ENCODE measurements at regions not wholly inside any gene's neighbourhood (a gene's known extent, or its start where the extent isn't known, plus 50 kb on each side); places are given as distances from the start of the nearest gene placed in this dataset.

GRCh38 chr17:54096216-54096615 is 273.5 kb downstream of the KIF2B start:
- no peaks in the 10 kb centered on the region for H3K36me3 ChIP-seq (replicated peaks in 1 of 2; ENCODE audit: control extremely low read depth in 1 of 2, control insufficient read depth in 1 of 2, extremely low read depth in 1 of 2, insufficient read depth in 2 of 2, low read length in 1 of 2)
- no peak overlapping the region for H2AFZ ChIP-seq (ENCODE audit: insufficient read depth, low read depth, low read length, poor library complexity, severe bottlenecking)
- no peaks in the 10 kb centered on the region for H3K27me3 ChIP-seq (replicated peaks in 1 of 4; ENCODE audit: control extremely low read depth in 1 of 4, control insufficient read depth in 3 of 4, insufficient read depth in 4 of 4, low read length in 3 of 4)
- ATAC-seq (ENCODE audit: low read depth) (no peak), DNase-seq (no peak)
- no peak for TF ChIP-seq EZH2 (IDR thresholded peaks at IDR 0.05; ENCODE audit: borderline replicate concordance, insufficient read depth, low read depth, low read length, poor library complexity, severe bottlenecking)
- TF ChIP-seq, protein P1, sequence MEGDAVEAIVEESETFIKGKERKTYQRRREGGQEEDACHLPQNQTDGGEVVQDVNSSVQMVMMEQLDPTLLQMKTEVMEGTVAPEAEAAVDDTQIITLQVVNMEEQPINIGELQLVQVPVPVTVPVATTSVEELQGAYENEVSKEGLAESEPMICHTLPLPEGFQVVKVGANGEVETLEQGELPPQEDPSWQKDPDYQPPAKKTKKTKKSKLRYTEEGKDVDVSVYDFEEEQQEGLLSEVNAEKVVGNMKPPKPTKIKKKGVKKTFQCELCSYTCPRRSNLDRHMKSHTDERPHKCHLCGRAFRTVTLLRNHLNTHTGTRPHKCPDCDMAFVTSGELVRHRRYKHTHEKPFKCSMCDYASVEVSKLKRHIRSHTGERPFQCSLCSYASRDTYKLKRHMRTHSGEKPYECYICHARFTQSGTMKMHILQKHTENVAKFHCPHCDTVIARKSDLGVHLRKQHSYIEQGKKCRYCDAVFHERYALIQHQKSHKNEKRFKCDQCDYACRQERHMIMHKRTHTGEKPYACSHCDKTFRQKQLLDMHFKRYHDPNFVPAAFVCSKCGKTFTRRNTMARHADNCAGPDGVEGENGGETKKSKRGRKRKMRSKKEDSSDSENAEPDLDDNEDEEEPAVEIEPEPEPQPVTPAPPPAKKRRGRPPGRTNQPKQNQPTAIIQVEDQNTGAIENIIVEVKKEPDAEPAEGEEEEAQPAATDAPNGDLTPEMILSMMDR (IDR thresholded peaks at IDR 0.05): no peak
- intact Hi-C loops (cut with micrococcal nuclease): no loop called here
- H3K4me3 ChIP-seq (ENCODE audit: control extremely low read depth in 1 of 5, extremely low read depth in 1 of 5, insufficient read depth in 1 of 5, low read depth in 2 of 5, low read length in 4 of 5): no peak overlapping the region
- H3K9ac ChIP-seq (ENCODE audit: low read length): no peak overlapping the region
- no peaks in the 10 kb centered on the region for H3K4me1 ChIP-seq (ENCODE audit: control insufficient read depth in 2 of 2, insufficient read depth in 2 of 2, low read length in 2 of 2)
- peaks cover 0 to 4% (median 0%) of the 10 kb centered on the region in 3 donors for H3K9me3 ChIP-seq (ENCODE audit: control extremely low read depth in 1 of 3, control insufficient read depth in 2 of 3, insufficient read depth in 1 of 3, low read length in 2 of 3)
- Mint-ChIP-seq H3K9me3 (ENCODE audit: insufficient read depth) (no peaks in the 10 kb centered on the region), H3K4me1 (no peaks in the 10 kb centered on the region), H3K27me3 (no peaks in the 10 kb centered on the region), H3K27ac (no peak overlapping the region), H3K4me3 (no peak overlapping the region)
- no peaks in the 10 kb centered on the region for H4K20me1 ChIP-seq (ENCODE audit: control insufficient read depth, insufficient read depth, low read length, poor library complexity, severe bottlenecking)
- no peak overlapping the region for H3K4me2 ChIP-seq (replicated peaks; ENCODE audit: low read depth, low read length, poor library complexity, severe bottlenecking)
- ChIA-PET CTCF (no interaction called here), POLR2A (no interaction called here)
- H3K79me2 ChIP-seq (ENCODE audit: control insufficient read depth, insufficient read depth, low read length): no peaks in the 10 kb centered on the region
- no peak overlapping the region for H3K27ac ChIP-seq (ENCODE audit: low read length in 2 of 2)

DNA sequence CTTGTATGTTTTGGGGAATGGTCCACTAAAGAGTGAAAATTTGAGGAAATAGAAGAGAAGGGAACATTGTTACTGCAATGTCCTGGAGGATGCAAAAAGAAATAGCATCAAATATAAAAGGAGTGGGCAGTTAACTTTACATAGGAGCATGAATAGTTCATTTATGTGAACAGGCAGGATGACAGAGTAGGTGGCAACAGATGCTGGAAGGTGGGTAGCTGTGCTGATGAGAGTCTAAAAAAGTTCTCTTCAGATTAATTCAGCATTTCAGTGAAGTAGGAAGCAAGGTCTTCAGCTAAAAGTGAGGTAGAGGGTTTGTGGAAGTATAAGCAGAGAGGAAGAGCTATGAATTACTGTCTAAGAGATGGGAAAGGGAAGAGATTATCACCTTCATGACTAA is 276.5 kb downstream of the KIF2B start:
- CTCF ChIA-PET: no interaction called here
- intact Hi-C loops (cut with micrococcal nuclease): no loop called here

More for the DNA sequence above, 276.5 kb downstream of the KIF2B start:
- no peaks in the 10 kb centered on the region for H3K4me1 ChIP-seq (ENCODE audit: control insufficient read depth in 2 of 2, insufficient read depth in 2 of 2, low read length in 2 of 2)
- no peak overlapping the region for H3K9ac ChIP-seq (ENCODE audit: low read length)
- H3K27ac ChIP-seq (ENCODE audit: low read length in 2 of 2): no peak overlapping the region
- no peak overlapping the region for H3K4me2 ChIP-seq (replicated peaks; ENCODE audit: low read depth, low read length, poor library complexity, severe bottlenecking)
- Mint-ChIP-seq H3K27me3 (no peaks in the 10 kb centered on the region), H3K4me3 (no peak overlapping the region), H3K4me1 (no peaks in the 10 kb centered on the region), H3K9me3 (ENCODE audit: insufficient read depth) (peaks cover 3% of the 10 kb centered on the region), H3K27ac (no peak overlapping the region)
- no peaks in the 10 kb centered on the region for H3K36me3 ChIP-seq (replicated peaks in 1 of 2; ENCODE audit: control extremely low read depth in 1 of 2, control insufficient read depth in 1 of 2, extremely low read depth in 1 of 2, insufficient read depth in 2 of 2, low read length in 1 of 2)
- no peaks in the 10 kb centered on the region for H3K79me2 ChIP-seq (ENCODE audit: control insufficient read depth, insufficient read depth, low read length)
- H3K9me3 ChIP-seq (ENCODE audit: control extremely low read depth in 1 of 3, control insufficient read depth in 2 of 3, insufficient read depth in 1 of 3, low read length in 2 of 3): peaks cover 0 to 20% (median 8%) of the 10 kb centered on the region in 3 donors
- no peak for DNase-seq
- no peak overlapping the region for H2AFZ ChIP-seq (ENCODE audit: insufficient read depth, low read depth, low read length, poor library complexity, severe bottlenecking)
- TF ChIP-seq, protein P1 (IDR thresholded peaks at IDR 0.05): no peak
- no peak for TF ChIP-seq EZH2 (IDR thresholded peaks at IDR 0.05; ENCODE audit: borderline replicate concordance, insufficient read depth, low read depth, low read length, poor library complexity, severe bottlenecking)
- H3K27me3 ChIP-seq (replicated peaks in 1 of 4; ENCODE audit: control extremely low read depth in 1 of 4, control insufficient read depth in 3 of 4, insufficient read depth in 4 of 4, low read length in 3 of 4): no peaks in the 10 kb centered on the region
- H4K20me1 ChIP-seq (ENCODE audit: control insufficient read depth, insufficient read depth, low read length, poor library complexity, severe bottlenecking): no peaks in the 10 kb centered on the region
- no peak overlapping the region for H3K4me3 ChIP-seq (ENCODE audit: control extremely low read depth in 1 of 5, extremely low read depth in 1 of 5, insufficient read depth in 1 of 5, low read depth in 2 of 5, low read length in 4 of 5)
- ATAC-seq (ENCODE audit: low read depth): no peak
- POLR2A ChIA-PET: no interaction called here
